Mammary epithelial cell (primary cell): ENCODE measurements at regions not wholly inside any gene's neighbourhood (a gene's known extent, or its start where the extent isn't known, plus 50 kb on each side); places are given as distances from the start of the nearest gene placed in this dataset.

ENCODE experiments used
- EZH2 ChIP-seq: IDR thresholded peaks from 2 replicates; pipeline ENCODE4 v1.6.1; 2012; ENCODE audit warnings: low read length, inconsistent platforms, borderline replicate concordance
- TF ChIP-seq, protein P1 (sequence below), 2 donors: IDR thresholded peaks in 1 of 2; conservative IDR thresholded peaks in 1 of 2; 2 replicates each; pipeline ENCODE4 v1.5.1; 2011 to 2012; ENCODE audit warnings: inconsistent platforms in 2 of 2, low read length in 2 of 2, mild to moderate bottlenecking in 2 of 2, control low read depth in 1 of 2, low read depth in 1 of 2; ENCODE audit not compliant: insufficient read depth in 1 of 2; ENCODE audit errors: extremely low read depth in 1 of 2

DNA sequence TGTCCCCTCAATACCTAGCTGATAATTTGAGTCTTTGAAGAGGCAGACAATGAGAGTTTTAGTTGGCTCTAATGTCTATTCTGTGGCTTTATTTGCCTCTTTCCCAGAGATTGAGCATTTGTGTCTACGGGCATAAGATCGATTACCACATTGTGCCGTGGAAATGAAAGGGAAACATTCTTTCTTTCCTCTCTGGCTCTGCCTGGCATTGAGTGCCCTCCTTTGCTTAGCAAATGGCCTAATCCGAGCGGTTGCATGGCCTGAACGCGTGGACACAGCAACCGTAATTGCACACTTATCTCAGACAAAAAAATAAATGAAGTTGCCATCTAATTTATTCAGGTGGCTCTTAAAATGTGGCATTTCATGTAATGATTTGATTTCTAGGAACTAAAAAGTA, 247.9 kb downstream of the ADGRL2 start:
- TF ChIP-seq, protein P1, sequence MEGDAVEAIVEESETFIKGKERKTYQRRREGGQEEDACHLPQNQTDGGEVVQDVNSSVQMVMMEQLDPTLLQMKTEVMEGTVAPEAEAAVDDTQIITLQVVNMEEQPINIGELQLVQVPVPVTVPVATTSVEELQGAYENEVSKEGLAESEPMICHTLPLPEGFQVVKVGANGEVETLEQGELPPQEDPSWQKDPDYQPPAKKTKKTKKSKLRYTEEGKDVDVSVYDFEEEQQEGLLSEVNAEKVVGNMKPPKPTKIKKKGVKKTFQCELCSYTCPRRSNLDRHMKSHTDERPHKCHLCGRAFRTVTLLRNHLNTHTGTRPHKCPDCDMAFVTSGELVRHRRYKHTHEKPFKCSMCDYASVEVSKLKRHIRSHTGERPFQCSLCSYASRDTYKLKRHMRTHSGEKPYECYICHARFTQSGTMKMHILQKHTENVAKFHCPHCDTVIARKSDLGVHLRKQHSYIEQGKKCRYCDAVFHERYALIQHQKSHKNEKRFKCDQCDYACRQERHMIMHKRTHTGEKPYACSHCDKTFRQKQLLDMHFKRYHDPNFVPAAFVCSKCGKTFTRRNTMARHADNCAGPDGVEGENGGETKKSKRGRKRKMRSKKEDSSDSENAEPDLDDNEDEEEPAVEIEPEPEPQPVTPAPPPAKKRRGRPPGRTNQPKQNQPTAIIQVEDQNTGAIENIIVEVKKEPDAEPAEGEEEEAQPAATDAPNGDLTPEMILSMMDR (conservative IDR thresholded peaks at IDR 0.05 in 1 of 2, IDR thresholded peaks at IDR 0.05 in 1 of 2; ENCODE audit: extremely low read depth in 1 of 2, insufficient read depth in 1 of 2, low read depth in 1 of 2, low read length in 2 of 2): no peak
- no peak for TF ChIP-seq EZH2
